NOMO-1 treated with dmso at 0.1 percent for 144 hours (cell line): ENCODE measurements at regions not wholly inside any gene's neighbourhood (a gene's known extent, or its start where the extent isn't known, plus 50 kb on each side); places are given as distances from the start of the nearest gene placed in this dataset.

Experiments
- DNase-seq: peaks from one replicate; lab custom pipeline; 2025; ENCODE audit not compliant: unreplicated experiment; lab: John Stamatoyannopoulos, UW

- DNase-seq = no peak
These were observed 540.1 kb upstream of the SEMA6D start for GRCh38 chr15:47177177-47177576.

DNA sequence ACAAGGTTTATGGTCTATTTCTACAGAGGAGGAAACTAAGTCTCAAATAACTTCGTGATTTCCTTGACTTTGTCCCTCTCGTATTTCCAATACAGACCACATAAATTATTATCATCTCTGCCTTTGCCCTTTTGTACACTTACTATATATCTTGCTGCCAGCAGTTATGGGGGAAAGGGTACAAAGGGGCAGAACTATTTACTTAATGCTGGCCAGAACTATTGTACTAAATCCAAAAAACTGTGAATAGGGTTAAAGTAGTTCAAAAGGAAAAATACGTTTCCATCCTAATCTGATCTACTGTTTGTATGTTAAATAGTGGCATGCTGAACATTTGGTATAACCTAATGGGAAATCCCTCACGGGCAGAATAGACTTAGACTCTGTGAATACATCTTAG is 537.3 kb upstream of the SEMA6D start:
- no peak for DNase-seq

DNA sequence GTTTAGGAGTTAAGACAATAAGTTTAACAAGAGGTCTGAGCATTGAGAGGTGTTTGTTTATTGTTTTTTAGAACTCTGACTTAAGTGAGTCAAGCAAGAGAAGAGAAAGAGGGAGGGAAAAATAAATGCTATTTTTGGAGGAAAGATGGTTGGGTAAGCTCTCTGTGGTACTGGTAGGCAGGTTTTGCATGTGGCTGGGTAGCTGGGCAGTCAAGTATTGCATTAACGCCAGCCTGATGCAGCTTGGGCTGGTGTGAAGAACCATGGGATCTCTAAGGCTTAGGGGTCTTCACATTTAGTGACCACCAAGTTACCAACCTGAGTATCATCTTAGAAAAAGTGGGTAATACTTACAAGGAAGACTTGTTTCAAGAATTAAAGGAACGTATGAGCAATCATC is 534.5 kb upstream of the SEMA6D start:
- no peak for DNase-seq

- DNase-seq = no peak
These were observed 533.0 kb upstream of the SEMA6D start for GRCh38 chr15:47184003-47184907.

GRCh38 chr15:47184908-47185801 is 532.1 kb upstream of the SEMA6D start:
- DNase-seq = no peak

DNA sequence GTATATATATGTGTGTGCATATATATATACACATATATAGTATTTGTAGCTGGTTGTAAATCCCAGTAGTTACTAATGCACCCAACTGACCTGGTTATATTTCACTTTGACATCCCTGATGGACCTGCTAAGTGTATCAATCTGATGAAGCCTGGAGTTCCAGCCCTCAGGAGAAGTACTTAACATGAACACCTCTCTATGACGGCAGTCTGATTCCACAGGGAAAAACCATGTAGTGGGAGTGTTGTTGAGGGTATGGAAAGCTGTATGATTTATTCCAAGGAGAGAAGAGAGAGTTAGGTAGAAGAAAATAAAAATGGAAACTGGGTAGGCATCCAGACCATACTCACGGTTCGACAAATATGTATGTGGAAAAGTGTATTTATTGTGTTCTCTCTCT is 531.2 kb upstream of the SEMA6D start:
- DNase-seq = no peak

DNA sequence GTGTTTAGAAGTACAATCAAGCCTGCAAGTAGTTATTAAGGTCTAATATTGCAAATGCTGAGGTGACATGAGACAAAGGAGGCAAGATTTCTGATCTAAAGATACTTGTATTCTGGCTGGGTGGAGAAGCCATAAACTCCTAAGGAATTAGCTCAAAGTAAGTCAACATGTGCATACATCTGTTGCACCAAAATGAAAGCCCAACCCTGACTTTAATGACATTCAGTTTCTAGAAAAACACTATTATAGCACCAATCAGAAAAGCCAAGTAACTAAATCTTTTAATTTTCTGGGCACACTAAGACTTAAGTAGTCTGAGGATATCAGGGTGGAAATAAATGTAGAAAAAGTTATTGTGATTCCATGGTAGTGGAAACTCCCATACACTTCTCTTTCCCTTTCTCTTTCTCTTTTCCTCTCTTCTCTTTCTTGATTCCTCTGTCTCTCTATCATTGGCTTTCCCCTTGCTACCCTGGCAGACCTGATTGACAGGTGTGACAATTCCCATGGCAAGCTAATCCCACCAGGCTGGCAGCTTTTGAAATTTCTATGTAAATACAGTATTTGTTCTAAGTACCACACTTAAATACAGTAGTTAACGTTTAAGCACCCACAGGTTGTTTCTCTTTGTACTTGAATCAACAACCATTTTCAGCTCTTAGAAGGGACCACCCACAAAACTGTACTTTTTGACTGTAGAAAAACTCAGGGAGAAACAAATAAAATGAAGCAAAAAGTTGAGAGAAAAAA is 528.4 kb upstream of the SEMA6D start:
- DNase-seq = no peak

DNA sequence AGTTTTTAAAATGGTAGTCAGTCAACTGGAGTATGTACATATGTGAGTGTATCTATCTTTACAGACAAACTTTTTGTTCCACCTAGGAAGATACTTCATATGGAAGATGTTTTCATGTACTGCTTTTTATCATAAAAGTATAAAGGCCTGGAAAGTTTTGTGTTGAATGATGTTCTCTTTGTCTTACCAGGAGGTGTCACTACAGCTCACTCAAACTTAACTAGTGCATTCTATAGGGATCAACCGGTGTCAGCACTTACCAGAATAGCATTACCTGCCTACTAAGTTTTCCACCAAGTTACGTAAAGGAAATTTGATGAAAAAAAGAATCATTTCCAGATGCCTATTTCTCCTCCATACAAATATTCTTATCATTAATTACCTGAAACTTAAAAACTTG is 522.6 kb upstream of the SEMA6D start:
- DNase-seq = no peak

- DNase-seq = peak; percentile 52
These were observed 521.3 kb upstream of the SEMA6D start for GRCh38 chr15:47196048-47196447.

DNA sequence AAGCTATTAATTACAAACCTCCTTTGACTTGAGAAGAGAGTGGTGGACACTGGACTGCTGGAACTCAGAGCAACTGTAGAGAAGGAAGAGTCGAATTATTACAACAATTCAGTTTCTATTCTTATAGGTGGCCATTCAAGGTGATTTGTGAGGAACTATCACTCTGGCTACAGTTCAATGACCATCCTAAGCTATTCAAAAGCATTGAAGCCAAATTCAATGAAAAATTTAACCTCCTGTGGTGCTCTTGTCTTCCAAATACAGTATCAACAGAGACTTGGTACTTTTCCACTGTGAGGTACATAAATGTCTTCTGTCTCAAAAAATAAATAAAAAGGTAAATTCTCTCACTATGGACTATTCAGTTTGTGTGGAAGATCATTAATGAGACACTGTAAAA is 513.3 kb upstream of the SEMA6D start:
- no peak for DNase-seq

DNA sequence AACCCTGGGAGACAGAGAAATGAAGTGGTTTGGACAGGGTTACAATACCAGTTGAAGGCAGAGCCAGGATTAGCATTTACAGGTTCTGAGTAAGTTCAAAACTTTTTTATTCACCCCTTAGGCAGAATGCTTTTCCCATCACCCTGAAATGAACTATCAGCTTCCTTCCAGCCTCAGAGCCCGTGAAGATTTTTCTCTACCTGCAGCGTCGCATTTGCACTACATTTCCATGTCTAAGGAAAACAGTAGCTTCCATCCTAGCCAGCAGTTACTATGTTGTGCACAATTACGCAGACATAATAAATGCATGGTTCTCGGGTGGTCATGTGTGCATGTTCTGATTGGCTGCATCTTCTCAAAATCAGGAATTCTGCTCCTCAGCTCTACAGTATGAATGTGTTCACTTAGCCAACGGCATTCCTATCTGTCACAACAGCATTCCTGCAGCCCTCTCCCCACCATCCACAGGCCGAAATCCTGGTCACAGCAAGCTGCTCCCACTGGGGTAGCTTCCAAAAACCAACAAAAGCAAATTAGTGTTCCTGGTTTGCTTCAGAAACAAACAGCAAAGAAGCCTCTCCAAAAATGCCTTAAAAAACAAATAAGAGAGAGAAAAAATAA is 510.8 kb upstream of the SEMA6D start:
- no peak for DNase-seq

DNA sequence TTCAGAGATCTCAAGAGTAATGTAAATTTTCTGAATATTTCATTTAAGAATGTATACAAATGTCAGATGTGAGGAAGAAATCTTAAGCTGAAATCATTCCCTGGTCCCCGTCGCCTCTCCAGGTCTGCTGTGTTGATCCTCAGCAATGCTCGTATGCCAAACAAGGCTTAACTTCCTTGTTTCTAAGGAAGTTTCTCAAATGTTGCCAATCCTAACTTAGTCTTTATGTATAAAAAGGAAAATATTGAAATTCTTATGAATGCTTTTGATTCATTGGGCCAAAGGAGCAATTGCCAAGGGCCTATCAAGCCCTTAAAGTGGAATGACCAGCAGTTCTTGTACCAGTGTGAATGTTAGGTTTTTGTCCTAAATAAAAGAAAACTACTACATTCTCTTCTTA is 507.7 kb upstream of the SEMA6D start:
- DNase-seq = no peak

GRCh38 chr15:47212222-47213010 is 504.9 kb upstream of the SEMA6D start:
- DNase-seq = no peak

- DNase-seq = no peak
These were observed 503.4 kb upstream of the SEMA6D start for GRCh38 chr15:47213883-47214282.

DNA sequence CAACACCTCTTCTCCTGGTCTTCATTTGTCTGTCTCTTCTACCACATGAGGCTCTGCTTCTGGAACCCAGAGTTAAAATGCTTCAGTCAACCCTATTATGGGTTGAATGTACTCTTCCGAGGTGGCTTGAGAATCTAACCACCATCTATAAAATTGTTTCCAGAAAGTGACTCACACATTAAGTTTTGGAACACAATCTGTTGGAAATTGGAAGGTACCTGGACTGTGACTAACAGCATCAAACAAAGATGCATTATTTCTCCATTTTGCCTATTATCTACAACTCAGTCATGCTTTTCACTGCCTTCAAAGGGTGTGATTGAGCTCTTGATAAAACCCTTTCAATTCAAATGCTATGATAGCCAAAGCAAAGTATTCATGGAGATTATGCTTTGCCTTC is 499.0 kb upstream of the SEMA6D start:
- DNase-seq = no peak

DNA sequence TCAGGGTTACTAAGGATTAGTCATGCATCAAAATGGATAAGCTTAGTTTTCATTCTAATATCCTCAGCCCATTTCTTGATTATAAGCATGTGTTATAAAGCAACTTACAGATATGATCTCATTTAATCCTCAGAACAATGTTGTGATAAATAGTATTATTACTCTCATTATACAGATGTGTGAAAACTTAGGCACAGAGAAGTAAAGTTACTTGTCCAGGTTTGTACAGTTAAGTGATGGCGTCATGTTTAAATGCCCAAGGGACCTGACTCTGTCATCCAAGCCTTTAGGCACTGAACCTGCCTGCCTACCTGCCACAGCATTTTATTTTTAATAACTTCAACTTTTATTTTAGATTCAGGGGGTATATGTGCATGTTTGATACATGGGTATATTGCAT is 472.9 kb upstream of the SEMA6D start:
- DNase-seq = no peak

- no peak for DNase-seq
These were observed 471.0 kb upstream of the SEMA6D start for GRCh38 chr15:47246317-47246716.

- no peak for DNase-seq
These were observed 458.8 kb upstream of the SEMA6D start for GRCh38 chr15:47258521-47258920.

- no peak for DNase-seq
These were observed 451.6 kb upstream of the SEMA6D start for GRCh38 chr15:47265686-47266085.

DNA sequence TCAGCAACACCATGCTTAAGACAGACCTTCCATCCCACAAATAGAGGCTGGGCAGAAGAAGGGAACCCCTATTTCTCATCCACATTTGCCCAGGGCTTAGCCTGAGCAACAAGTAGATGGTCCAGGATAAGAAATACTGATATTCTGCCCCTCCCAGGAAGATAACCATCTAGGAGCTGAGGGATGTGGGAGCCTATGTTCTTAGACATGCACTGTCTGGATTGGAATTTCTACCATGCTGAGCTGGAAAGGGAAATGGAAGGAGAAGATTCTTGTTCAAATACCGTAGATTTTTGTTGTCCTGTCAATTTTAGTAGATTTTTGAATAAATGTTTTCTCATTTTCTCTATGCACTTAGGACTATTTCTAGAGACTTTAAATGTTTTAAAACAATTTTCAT is 450.7 kb upstream of the SEMA6D start:
- no peak for DNase-seq
